ENCODE measurements at regions not wholly inside any gene's neighbourhood (a gene's known extent, or its start where the extent isn't known, plus 50 kb on each side); places are given as distances from the start of the nearest gene placed in this dataset.
A peak's percentile ranks its signal among the peaks of the same experiment; 100 is the strongest.
"Not testable (repeated sequence)": the region's sequence is repeated elsewhere in the genome, so short reads cannot be mapped to it uniquely, and the experiment has no call there.

DNA sequence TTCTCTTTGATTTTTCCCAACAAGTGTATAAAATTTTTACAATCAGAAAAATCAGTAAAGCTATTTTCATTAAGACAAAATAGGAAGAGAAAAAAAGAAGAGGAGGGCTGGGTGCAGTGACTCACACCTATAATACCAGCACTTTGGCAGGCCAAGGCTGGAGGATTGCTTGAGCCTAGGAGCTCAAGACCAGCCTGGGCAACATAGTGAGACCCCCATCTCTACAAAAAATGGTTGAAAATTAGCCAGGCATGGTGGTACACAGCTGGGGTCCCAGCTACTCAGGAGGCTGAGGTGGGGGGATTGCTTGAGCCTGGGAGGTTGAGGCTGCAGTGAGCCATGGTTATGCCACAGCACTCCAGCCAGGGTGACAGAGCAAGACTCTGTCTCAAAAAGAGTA lies 172.3 kb downstream of the AKR1D1 start:
- Histone ChIP-seq H3K4me1 (no peaks in the 10 kb centered on the region), H3K4me3 (no peak overlapping the region), H3K27me3 (no peaks in the 10 kb centered on the region), H3K36me3 (no peaks in the 10 kb centered on the region), H3K27ac (no peak overlapping the region), H3K9me3 (no peaks in the 10 kb centered on the region)
- ATAC-seq (no peak), DNase-seq (no peak), FAIRE-seq (no peak)
- intact Hi-C loops (cut with DNase I) = no loop called here
- TF ChIP-seq, protein P1, sequence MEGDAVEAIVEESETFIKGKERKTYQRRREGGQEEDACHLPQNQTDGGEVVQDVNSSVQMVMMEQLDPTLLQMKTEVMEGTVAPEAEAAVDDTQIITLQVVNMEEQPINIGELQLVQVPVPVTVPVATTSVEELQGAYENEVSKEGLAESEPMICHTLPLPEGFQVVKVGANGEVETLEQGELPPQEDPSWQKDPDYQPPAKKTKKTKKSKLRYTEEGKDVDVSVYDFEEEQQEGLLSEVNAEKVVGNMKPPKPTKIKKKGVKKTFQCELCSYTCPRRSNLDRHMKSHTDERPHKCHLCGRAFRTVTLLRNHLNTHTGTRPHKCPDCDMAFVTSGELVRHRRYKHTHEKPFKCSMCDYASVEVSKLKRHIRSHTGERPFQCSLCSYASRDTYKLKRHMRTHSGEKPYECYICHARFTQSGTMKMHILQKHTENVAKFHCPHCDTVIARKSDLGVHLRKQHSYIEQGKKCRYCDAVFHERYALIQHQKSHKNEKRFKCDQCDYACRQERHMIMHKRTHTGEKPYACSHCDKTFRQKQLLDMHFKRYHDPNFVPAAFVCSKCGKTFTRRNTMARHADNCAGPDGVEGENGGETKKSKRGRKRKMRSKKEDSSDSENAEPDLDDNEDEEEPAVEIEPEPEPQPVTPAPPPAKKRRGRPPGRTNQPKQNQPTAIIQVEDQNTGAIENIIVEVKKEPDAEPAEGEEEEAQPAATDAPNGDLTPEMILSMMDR (IDR thresholded peaks at IDR 0.05) = no peak

DNA sequence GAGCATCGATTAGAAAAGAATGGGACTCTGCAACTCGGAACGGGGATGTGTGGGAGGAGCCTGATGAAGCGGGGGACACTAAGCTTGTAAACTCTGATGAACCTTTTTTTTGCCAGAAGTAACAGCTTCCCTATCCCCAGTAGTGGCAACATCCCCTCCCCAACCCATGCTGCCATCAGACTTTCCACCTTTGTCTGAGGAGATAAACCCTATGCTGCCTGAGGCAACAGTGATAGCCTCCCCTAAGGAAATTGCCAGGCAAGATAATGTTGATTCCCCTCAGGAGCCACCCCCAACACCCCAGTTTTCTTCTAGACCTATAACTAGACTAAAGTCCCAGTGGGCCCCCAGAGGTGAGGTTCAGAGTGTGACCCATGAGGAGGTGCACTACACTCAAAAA lies 173.7 kb downstream of the AKR1D1 start:
- H3K27ac ChIP-seq = no peak overlapping the region
- DNase-seq (no peak), ATAC-seq (no peak), FAIRE-seq (no peak)
- no peaks in the 10 kb centered on the region for H3K36me3 ChIP-seq
- no peaks in the 10 kb centered on the region for H3K4me1 ChIP-seq
- WGBS, 2 donors = 86 to 88% methylated on average over 4 of the region's 4 CpGs
- TF ChIP-seq, protein P1 (IDR thresholded peaks at IDR 0.05) = no peak
- H3K9me3 ChIP-seq = no peaks in the 10 kb centered on the region
- intact Hi-C loops (cut with DNase I) = no loop called here
- H3K4me3 ChIP-seq = no peak overlapping the region
- no peaks in the 10 kb centered on the region for H3K27me3 ChIP-seq

DNA sequence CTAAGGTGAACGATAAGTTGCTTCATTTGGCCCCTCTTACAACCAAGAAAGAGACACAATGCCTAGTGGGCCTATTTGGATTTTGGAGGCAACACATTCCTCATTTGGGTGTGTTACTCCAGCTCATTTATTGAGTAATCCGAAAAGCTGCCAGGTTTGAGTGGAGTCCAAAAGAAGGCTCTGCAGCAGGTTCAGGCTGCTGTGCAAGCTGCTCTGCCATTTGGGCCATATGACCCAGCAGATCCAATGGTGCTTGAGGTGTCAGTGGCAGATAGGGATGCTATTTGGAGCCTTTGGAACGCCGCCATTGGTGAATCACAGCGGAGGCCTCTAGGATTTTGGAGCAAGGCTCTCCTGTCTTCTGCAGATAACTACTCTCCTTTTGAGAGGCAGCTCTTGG lies 176.4 kb downstream of the AKR1D1 start:
- H3K27me3 ChIP-seq; FAIRE-seq; H3K9me3 ChIP-seq; DNase-seq; H3K36me3 ChIP-seq; intact Hi-C loops (cut with DNase I); H3K4me3 ChIP-seq; ATAC-seq; H3K4me1 ChIP-seq; H3K27ac ChIP-seq: not testable (repeated sequence)
- WGBS, 2 donors = 88 to 90% methylated on average over 5 of the region's 5 CpGs

DNA sequence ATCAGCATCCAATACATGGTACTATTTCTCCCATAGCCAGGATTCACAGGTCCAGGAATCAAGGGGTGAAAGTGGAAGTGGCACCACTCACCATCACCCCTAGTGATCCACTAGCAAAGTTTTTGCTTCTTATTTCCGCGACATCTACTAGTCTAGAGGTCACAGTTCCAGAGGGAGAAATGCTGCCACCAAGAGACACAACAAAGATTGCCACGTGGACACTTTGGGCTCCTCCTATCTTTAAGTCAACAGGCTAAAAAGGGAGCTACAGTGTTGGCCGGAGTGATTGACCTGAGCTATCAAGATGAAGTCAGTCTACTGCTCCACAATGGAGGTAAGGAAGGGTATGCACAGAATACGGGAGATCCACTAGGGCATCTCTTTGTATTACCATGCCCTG lies 178.2 kb downstream of the AKR1D1 start:
- 58 to 69% methylated on average over 5 of the region's 5 CpGs for WGBS, 2 donors
- intact Hi-C loops (cut with DNase I) = no loop called here
- Histone ChIP-seq H3K27me3 (no peaks in the 10 kb centered on the region), H3K4me3 (no peak overlapping the region), H3K9me3 (no peaks in the 10 kb centered on the region), H3K36me3 (no peaks in the 10 kb centered on the region), H3K27ac (no peak overlapping the region), H3K4me1 (peaks cover 0 to 9% (median 5%) of the 10 kb centered on the region in 3 donors)
- no peak for FAIRE-seq
- DNase-seq = no peak
- TF ChIP-seq, protein P1 (IDR thresholded peaks at IDR 0.05) = no peak
- ATAC-seq = no peak

DNA sequence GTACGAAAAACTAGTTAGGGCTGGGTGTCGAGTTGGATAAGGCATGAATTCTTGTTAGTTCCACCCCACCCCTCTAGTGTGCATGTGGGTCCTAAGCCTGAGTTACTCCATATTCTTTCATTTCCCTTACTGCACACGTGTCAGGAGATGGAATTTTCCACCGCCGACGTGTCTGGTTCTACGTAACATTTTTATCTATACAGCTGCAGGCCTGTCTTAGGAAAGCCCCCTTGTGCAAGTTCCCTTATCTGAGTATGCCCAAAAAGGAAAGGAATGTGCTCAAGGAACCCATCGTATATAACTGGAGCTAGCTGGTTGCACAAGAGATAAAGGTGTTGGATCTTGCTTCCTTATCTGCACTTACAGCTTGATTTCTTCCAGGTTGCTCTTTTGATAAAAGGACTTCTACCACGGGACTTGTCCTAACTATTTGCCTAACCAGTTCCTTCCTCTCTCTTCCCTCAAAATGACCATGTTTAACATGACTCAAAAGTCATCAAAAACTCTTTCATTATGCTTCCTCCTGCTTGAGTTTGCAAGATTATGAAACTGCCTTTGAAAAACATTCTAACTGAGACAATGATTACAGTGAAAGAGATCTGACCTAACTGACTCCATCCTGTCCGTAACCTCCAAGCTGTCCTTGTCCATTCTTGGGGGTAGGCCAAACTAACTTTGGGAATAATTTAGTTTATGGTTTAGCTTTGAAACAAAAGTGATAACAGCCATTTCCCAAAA lies 181.4 kb downstream of the AKR1D1 start:
- FAIRE-seq = no peak
- 18 to 33% methylated on average over 10 of the region's 10 CpGs for WGBS, 2 donors
- H3K27ac ChIP-seq = peak overlapping the region in 1 of 4 donors; percentile 34

More for the DNA sequence above, 181.4 kb downstream of the AKR1D1 start:
- ATAC-seq = peak in 3 of 4 donors; percentile 38 to 89 (median 74)
- DNase-seq = peak in 1 of 6 donors; percentile 42
- H3K4me1 ChIP-seq = peaks cover 0 to 10% (median 5%) of the 10 kb centered on the region in 3 donors
- TF ChIP-seq, protein P1 (IDR thresholded peaks at IDR 0.05) = no peak
- H3K36me3 ChIP-seq = no peaks in the 10 kb centered on the region
- H3K9me3 ChIP-seq = no peaks in the 10 kb centered on the region
- H3K4me3 ChIP-seq = no peak overlapping the region
- H3K27me3 ChIP-seq = no peaks in the 10 kb centered on the region
- intact Hi-C loops (cut with DNase I) = no loop called here
